Esophagus muscularis mucosa (tissue), 4 donors: ENCODE measurements at regions not wholly inside any gene's neighbourhood (a gene's known extent, or its start where the extent isn't known, plus 50 kb on each side); places are given as distances from the start of the nearest gene placed in this dataset.

ENCODE experiments used
- DNase-seq: peaks from one replicate; pipeline ENCODE4 v3.0.0-alpha.2; 2017; ENCODE audit errors: extremely low spot score
- H3K27ac ChIP-seq, 4 donors: fragments of 200-600 bp; sonication (generic); replicated peaks in 1 of 4; 1 replicate in 3 of 4; 2 replicates in 1 of 4; pipeline ENCODE4 v1.5.1; 2016 to 2019; ENCODE audit warnings: mild to moderate bottlenecking in 1 of 4
- H3K27me3 ChIP-seq, 4 donors: fragments of 200-600 bp; sonication (generic); one replicate each; pipeline versions ENCODE4 v1.5.1 to v1.6.0; 2016 to 2019
- H3K36me3 ChIP-seq, 4 donors: fragments of 200-600 bp; sonication (generic); one replicate each; pipeline ENCODE4 v1.5.1; 2016 to 2019
- H3K4me1 ChIP-seq, 4 donors: fragments of 200-600 bp; sonication (generic); one replicate each; pipeline ENCODE4 v1.5.1; 2016 to 2019
- H3K4me3 ChIP-seq, 4 donors: fragments of 200-600 bp; sonication (generic); 1 replicate in 2 of 4; 2 replicates in 2 of 4; pipeline ENCODE4 v1.5.1; 2016 to 2019; ENCODE audit warnings: mild to moderate bottlenecking in 4 of 4, moderate library complexity in 1 of 4
- H3K9me3 ChIP-seq, 4 donors: fragments of 200-600 bp; sonication (generic); 1 replicate in 3 of 4; 2 replicates in 1 of 4; pipeline ENCODE4 v1.5.1; 2016 to 2019
- CTCF ChIP-seq, 3 experiments: fragments of 200-600 bp in 2 of 3; fragments of 450-650 bp in 1 of 3; sonication (generic) in 2 of 3; IDR thresholded peaks; one replicate each; pipeline ENCODE4 v1.5.1; 2017 to 2019; ENCODE audit warnings: antibody characterized with exemption in 3 of 3, mild to moderate bottlenecking in 2 of 3, moderate library complexity in 1 of 3
- EP300 ChIP-seq: sonication (generic); formaldehyde crosslinking; IDR thresholded peaks from one replicate; pipeline ENCODE4 v1.6.1; 2017; ENCODE audit warnings: antibody characterized with exemption
- POLR2A ChIP-seq: fragments of 450-650 bp; IDR thresholded peaks from one replicate; pipeline ENCODE4 v1.6.1; 2017; ENCODE audit warnings: antibody characterized with exemption, moderate library complexity, mild to moderate bottlenecking, low read depth
- POLR2AphosphoS5 ChIP-seq, 2 donors: sonication (generic); formaldehyde crosslinking; IDR thresholded peaks; one replicate each; pipeline ENCODE4 v1.6.1; 2017; ENCODE audit warnings: antibody characterized with exemption in 2 of 2
- WGBS: methylation state at CpG from one replicate; pipeline ENCODE4 v1.1.5; 2018; 5-methylcytosine and 5-hydroxymethylcytosine counted together
- intact Hi-C: fragments of 100-400 bp; cut with DNase I; formaldehyde crosslinking; loops from one replicate; pipeline ENCODE4 v1.15.1; 2023

DNA sequence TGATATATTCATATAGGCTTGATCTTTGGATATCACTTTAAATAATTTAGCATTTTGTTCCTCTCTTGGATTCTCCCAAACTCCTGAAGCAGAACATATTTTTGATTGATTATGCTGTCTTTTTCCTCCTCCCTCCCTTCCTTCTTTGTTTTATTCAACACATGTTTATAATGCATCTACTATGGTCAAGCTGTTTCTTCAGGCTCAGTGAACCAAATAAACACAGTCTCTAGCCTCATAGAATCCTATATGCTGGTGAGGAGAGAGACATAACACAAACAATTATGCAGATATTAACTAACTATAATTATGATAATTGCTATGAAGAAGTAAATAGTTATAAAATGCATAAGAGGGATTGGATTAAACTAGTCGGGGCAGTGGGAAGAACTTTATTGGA is 1023.6 kb upstream of the RAG2 start:
- no peak overlapping the region for H3K27ac ChIP-seq
- H3K4me3 ChIP-seq = no peak overlapping the region
- no peak for DNase-seq
- WGBS = 73% methylated on average over 1 of the region's 1 CpG
- no peaks in the 10 kb centered on the region for H3K9me3 ChIP-seq
- H3K4me1 ChIP-seq = no peaks in the 10 kb centered on the region
- intact Hi-C loops = no loop called here
- H3K36me3 ChIP-seq = no peaks in the 10 kb centered on the region
- H3K27me3 ChIP-seq = no peaks in the 10 kb centered on the region
- TF ChIP-seq CTCF (IDR thresholded peaks at IDR 0.05) (no peak), POLR2A (no peak), POLR2AphosphoS5 (IDR thresholded peaks at IDR 0.05) (no peak), EP300 (no peak)

DNA sequence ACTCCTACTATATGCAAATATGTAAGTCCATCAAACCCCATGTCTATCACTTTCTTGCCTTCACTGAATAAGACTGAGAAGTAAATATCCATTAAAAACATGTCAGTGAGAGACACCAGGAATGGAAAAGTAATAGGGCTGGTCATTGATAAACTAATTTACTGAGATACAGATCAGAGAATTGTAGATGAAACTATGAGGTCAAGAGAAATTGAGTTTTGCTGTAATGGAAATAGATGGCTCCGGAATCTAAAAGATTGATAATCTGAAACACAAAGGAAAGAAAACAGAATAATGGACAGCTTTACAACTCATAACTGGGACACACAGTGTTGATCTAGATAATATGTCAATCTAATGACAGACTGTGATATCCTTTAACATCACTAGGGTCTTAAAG is 1018.3 kb upstream of the RAG2 start:
- Histone ChIP-seq H3K9me3 (no peaks in the 10 kb centered on the region), H3K27ac (no peak overlapping the region), H3K4me1 (no peaks in the 10 kb centered on the region), H3K36me3 (no peaks in the 10 kb centered on the region), H3K27me3 (no peaks in the 10 kb centered on the region), H3K4me3 (no peak overlapping the region)
- TF ChIP-seq CTCF (IDR thresholded peaks at IDR 0.05) (no peak), POLR2AphosphoS5 (IDR thresholded peaks at IDR 0.05) (no peak), EP300 (no peak), POLR2A (no peak)
- intact Hi-C loops = no loop called here
- DNase-seq = no peak
- 94% methylated on average over 1 of the region's 1 CpG for WGBS

DNA sequence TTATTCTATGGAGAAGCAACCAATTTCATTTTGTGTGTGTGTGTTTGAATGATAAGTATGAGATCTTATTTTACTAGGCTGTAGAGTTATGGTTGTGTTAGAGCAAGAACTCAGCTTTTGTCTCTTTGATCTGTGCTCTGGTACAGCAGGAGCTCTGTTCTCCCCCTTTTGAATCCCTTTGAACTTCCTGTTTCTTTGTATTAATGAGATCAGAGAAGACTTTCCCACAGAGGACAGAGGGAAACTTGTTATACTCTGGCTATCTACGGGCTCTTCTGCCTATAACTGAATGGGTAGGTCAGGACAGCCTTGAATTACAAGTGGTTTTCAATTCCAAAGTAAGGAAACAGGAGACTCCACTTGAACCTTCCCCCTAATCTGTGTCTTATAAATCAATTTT is 1015.0 kb upstream of the RAG2 start:
- no peak for DNase-seq
- 46% methylated on average over 1 of the region's 1 CpG for WGBS
- no peak overlapping the region for H3K4me3 ChIP-seq
- H3K27ac ChIP-seq = no peak overlapping the region
- intact Hi-C loops = no loop called here
- H3K27me3 ChIP-seq = no peaks in the 10 kb centered on the region
- no peaks in the 10 kb centered on the region for H3K9me3 ChIP-seq
- no peaks in the 10 kb centered on the region for H3K4me1 ChIP-seq
- TF ChIP-seq POLR2A (no peak), EP300 (no peak), CTCF (IDR thresholded peaks at IDR 0.05) (no peak), POLR2AphosphoS5 (IDR thresholded peaks at IDR 0.05) (no peak)
- no peaks in the 10 kb centered on the region for H3K36me3 ChIP-seq

DNA sequence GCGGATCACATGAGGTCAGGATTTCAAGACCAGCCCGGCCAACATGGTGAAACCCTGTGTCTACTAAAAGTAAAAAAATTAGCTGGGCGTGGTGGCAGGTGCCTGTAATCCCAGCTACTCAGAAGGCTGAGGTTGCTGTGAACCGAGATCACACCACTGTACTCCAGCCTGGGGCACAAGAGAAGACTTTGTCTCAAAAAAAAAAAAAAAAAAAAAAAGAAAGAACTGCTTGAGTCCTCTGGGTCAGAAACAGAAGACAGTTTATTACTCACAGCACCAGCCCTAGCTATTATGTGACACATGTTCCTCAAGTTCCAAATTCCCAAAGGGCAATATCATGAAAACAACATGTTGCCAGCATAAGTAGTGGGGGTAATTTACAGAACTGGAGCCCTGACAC is 1014.1 kb upstream of the RAG2 start:
- Histone ChIP-seq H3K4me3 (no peak overlapping the region), H3K9me3 (no peaks in the 10 kb centered on the region), H3K36me3 (no peaks in the 10 kb centered on the region), H3K4me1 (no peaks in the 10 kb centered on the region), H3K27me3 (no peaks in the 10 kb centered on the region), H3K27ac (no peak overlapping the region)
- WGBS = 95% methylated on average over 4 of the region's 4 CpGs
- TF ChIP-seq CTCF (IDR thresholded peaks at IDR 0.05) = no peak
- TF ChIP-seq POLR2AphosphoS5 (IDR thresholded peaks at IDR 0.05) = no peak
- TF ChIP-seq POLR2A = no peak
- no peak for TF ChIP-seq EP300
- no peak for DNase-seq
- intact Hi-C loops = no loop called here

- WGBS = 80% methylated on average over 1 of the region's 1 CpG
- no peak for TF ChIP-seq EP300
- TF ChIP-seq POLR2A = no peak
- TF ChIP-seq CTCF (IDR thresholded peaks at IDR 0.05) = no peak
- TF ChIP-seq POLR2AphosphoS5 (IDR thresholded peaks at IDR 0.05) = no peak
- H3K4me3 ChIP-seq = no peak overlapping the region
- no peak overlapping the region for H3K27ac ChIP-seq
- H3K9me3 ChIP-seq = peaks cover 0 to 13% (median 6%) of the 10 kb centered on the region in 4 donors
- no peaks in the 10 kb centered on the region for H3K27me3 ChIP-seq
- H3K36me3 ChIP-seq = no peaks in the 10 kb centered on the region
- no peak for DNase-seq
- no peaks in the 10 kb centered on the region for H3K4me1 ChIP-seq
- intact Hi-C loops = no loop called here
These were observed 1007.2 kb upstream of the RAG2 start for GRCh38 chr11:37605229-37605628.
